AG04449 (cell line): ENCODE measurements at regions not wholly inside any gene's neighbourhood (a gene's known extent, or its start where the extent isn't known, plus 50 kb on each side); places are given as distances from the start of the nearest gene placed in this dataset.

Experiments
- CTCF ChIA-PET: fragments of 350-600 bp; formaldehyde crosslinking; extraction: SDS; loops from one replicate; lab custom pipeline; 2021; ENCODE audit warnings: antibody characterized with exemption; lab: Yijun Ruan, JAX
- POLR2A ChIA-PET: fragments of 400-600, 350-600 bp; formaldehyde crosslinking; extraction: SDS; loops from one replicate; lab custom pipeline; 2020; ENCODE audit warnings: antibody characterized with exemption, inconsistent platforms; lab: Yijun Ruan, JAX
- DNase-seq: peaks from one replicate; pipeline ENCODE4 v3.0.0-alpha.2; 2010; ENCODE audit warnings: low read depth, low spot score
- H3K4me3 ChIP-seq: 2 replicates; pipeline ENCODE4 v1.5.1; 2011; ENCODE audit warnings: low read depth, mild to moderate bottlenecking, control low read depth, low read length
- TF ChIP-seq, protein P1 (sequence below): IDR thresholded peaks from one replicate; pipeline ENCODE4 v1.5.1; 2011; ENCODE audit warnings: mild to moderate bottlenecking, moderate library complexity, low read length, control low read depth, inconsistent platforms; ENCODE audit not compliant: insufficient read depth; ENCODE audit errors: missing control alignments

DNA sequence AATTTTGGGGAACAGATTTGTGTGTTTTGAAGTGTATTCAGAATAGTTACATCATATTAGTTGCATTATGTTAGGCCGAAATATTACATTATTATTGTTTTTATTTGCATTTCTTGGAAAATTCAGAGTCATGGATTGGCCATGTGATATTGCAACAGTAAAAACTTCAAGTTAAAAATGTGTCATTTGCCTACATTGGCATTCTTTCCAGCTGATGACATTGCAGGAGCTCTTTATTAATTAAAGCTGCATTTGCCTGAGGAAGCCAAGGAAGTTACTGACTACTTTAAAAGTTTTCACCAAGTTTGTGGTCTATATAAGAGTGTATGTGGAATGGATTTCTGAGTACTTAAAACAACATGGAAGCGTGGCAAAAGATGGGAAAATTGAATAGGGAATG, 726.4 kb upstream of the SGO1 start:
- CTCF ChIA-PET, result interaction anchor here (1.1 kb wide), 1 partner anchor 401 kb away, joined by 4 read pairs; no protein-coding TSS in a partner anchor
- POLR2A ChIA-PET, result interaction anchor here (0.7 kb wide), 1 partner anchor 525 kb away, joined by 4 read pairs; no protein-coding TSS in a partner anchor
- TF ChIP-seq, protein P1, sequence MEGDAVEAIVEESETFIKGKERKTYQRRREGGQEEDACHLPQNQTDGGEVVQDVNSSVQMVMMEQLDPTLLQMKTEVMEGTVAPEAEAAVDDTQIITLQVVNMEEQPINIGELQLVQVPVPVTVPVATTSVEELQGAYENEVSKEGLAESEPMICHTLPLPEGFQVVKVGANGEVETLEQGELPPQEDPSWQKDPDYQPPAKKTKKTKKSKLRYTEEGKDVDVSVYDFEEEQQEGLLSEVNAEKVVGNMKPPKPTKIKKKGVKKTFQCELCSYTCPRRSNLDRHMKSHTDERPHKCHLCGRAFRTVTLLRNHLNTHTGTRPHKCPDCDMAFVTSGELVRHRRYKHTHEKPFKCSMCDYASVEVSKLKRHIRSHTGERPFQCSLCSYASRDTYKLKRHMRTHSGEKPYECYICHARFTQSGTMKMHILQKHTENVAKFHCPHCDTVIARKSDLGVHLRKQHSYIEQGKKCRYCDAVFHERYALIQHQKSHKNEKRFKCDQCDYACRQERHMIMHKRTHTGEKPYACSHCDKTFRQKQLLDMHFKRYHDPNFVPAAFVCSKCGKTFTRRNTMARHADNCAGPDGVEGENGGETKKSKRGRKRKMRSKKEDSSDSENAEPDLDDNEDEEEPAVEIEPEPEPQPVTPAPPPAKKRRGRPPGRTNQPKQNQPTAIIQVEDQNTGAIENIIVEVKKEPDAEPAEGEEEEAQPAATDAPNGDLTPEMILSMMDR, result no peak
- no peak overlapping the region for H3K4me3 ChIP-seq
- no peak for DNase-seq

DNA sequence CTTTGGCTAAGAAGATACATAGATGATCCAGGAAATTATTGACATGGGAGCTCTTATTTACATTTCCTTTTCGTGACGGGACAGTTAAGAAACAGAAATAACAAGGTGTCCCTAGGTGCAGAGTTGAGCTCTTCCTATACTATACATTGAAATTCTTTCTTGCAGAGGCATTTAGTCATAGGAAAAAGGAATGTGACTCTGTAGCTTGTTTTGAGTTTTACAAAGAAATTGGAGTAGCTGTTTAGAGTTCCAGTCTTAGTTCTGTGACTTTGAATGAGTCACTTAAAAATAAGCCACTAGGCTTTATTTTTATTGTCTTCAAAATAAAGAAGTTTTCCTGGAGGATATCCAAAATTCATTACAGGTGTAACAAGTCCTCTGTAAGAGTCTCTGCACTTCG, 723.5 kb upstream of the SGO1 start:
- ChIA-PET CTCF (no interaction called here), POLR2A (no interaction called here)
- no peak for DNase-seq
- no peak overlapping the region for H3K4me3 ChIP-seq
- TF ChIP-seq, protein P1, result no peak

DNA sequence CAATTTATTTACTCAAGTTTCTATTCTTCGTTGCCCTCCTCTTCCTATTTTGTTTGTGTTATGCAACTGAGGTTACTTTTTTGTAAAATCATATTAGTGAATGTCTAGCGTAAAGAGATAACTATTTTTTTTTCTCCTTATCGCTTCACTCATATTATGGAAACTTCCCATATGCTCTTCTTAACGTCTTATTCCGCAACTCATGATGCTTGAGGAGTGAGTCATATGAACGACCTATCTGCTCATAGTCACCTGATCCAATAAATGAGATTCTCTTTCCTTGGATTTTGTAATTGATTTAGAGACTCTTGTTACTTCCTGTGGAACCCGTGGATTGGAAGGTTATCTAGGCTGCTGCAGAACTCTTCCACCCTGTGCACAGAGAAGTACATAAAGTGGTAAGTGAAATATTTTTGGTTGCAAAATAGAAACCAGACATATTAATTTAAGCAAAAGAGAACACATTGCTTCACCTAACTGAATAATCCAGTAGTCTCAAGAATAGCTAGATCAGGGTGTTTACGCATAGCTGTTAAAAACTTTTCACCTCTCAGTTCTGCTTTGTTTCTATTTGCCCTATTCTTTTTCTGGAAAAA, 719.3 kb upstream of the SGO1 start:
- H3K4me3 ChIP-seq, result no peak overlapping the region
- TF ChIP-seq, protein P1, result no peak
- POLR2A ChIA-PET, result no interaction called here
- no peak for DNase-seq
- CTCF ChIA-PET, result no interaction called here

DNA sequence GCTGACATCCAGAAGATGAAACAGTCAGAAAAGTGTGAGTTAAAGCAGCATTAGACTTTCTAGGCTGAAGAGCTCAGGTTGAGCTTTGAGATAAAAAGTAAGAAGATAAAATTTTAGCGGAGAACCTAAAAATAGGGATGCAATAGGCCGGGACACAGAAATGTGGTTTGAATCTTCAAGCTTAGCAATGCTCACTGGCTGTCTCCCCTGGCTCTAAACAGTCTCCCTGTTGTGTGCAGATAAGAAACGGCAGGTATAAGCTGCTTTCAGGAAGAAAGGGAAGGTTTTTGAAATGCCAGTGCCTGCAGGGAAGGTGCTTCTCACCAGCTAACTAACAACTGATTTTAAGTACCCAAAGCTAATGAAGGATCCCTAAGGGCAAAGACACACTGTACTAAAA, 718.7 kb upstream of the SGO1 start:
- no peak for DNase-seq
- no peak overlapping the region for H3K4me3 ChIP-seq
- ChIA-PET CTCF (no interaction called here), POLR2A (no interaction called here)
- TF ChIP-seq, protein P1, result no peak

DNA sequence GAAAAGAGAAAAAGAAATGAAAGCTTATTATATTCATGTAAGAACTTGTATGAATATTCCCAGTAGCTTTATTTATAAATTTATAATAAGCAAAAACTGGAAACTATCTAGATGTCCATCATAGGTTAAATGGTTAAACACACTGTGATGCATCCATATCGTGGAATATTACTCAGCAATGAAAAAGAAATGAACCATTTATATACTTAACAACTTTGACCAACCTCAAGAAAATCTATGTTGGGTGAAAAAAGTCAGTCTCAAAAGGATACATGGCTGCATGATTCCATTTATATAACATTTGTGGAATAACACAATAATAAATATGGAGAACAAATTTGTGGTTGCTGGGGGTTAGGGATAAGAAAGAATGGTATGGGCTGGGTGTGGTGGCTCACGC, 713.0 kb upstream of the SGO1 start:
- TF ChIP-seq, protein P1, result no peak
- ChIA-PET CTCF (no interaction called here), POLR2A (no interaction called here)
- no peak overlapping the region for H3K4me3 ChIP-seq
- DNase-seq, result no peak

DNA sequence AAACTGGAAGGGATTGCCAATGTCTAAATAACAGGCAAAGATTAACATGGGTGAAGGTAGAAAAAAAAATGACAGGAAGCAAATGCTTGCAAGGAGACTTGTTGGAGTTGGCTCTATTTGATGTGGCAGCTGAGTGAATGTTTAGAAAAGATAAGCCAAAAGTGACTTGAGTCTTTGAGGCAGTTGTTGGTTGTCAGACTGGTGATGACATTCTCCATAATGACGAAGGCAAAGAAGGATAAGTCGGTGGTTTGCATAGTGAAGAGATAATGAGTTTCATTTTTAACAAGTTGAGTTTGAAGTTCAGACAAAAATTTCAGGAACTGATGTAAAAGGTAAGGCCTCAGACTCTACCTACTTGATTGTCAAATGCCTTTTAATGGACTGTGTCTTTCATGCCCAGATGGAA, 704.1 kb upstream of the SGO1 start:
- H3K4me3 ChIP-seq, result no peak overlapping the region
- DNase-seq, result no peak
- CTCF ChIA-PET, result no interaction called here
- POLR2A ChIA-PET, result no interaction called here
- TF ChIP-seq, protein P1, result no peak
